Coronary artery (tissue), 2 donors: ENCODE measurements at regions not wholly inside any gene's neighbourhood (a gene's known extent, or its start where the extent isn't known, plus 50 kb on each side); places are given as distances from the start of the nearest gene placed in this dataset.

Experiments
- DNase-seq: peaks from one replicate; pipeline ENCODE4 v3.0.0-alpha.2; 2017; ENCODE audit warnings: low spot score
- H3K27ac ChIP-seq, 2 donors: fragments of 200-600 bp; sonication (generic); one replicate each; pipeline ENCODE4 v1.5.1; 2016 to 2019
- H3K4me3 ChIP-seq: fragments of 200-600 bp; sonication (generic); 2 replicates; pipeline ENCODE4 v1.5.1; 2016; ENCODE audit warnings: mild to moderate bottlenecking, moderate library complexity
- TF ChIP-seq, protein P1 (sequence below): fragments of 200-600 bp; sonication (generic); IDR thresholded peaks from one replicate; pipeline ENCODE4 v1.5.1; 2019; ENCODE audit warnings: antibody characterized with exemption

DNA sequence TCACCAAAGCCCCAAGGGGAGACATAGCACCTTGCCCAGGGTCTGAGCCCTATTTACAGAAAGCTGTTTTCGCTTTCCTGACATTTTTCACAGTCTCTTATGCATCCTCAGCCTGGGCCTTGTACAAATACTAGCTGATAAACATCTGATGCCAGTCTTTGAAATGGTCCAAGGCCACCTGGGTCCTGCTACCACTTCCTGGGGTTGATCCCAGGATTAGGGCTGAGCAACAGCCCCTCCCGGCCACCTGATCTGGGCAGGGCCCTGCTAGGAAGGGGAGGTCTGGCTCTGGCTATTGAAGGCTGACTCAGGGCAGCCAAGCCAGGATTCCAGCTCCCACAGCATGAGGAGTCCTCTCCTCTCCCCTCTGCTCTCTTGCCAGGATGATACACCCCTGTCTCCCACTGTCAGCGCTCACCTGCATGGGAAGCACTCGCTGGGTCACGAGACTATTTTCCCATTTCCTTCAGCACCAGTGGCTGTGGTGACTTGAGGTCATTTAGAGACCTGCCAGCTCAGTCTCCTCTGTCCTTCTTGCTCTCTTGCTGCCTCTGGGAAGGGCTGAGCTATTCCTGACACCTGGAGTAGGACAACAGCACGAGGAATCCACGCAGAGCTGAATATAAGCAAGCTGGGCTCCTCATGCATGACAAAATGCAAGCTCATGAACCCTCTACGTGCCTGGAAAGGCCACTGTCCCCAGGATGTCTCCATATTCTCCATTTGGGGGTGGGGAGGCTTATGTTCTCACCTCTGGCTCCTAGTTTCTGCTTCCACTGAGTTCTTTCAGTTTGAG is 53.0 kb upstream of the LGALSL start:
- H3K27ac ChIP-seq = no peak overlapping the region
- TF ChIP-seq, protein P1, sequence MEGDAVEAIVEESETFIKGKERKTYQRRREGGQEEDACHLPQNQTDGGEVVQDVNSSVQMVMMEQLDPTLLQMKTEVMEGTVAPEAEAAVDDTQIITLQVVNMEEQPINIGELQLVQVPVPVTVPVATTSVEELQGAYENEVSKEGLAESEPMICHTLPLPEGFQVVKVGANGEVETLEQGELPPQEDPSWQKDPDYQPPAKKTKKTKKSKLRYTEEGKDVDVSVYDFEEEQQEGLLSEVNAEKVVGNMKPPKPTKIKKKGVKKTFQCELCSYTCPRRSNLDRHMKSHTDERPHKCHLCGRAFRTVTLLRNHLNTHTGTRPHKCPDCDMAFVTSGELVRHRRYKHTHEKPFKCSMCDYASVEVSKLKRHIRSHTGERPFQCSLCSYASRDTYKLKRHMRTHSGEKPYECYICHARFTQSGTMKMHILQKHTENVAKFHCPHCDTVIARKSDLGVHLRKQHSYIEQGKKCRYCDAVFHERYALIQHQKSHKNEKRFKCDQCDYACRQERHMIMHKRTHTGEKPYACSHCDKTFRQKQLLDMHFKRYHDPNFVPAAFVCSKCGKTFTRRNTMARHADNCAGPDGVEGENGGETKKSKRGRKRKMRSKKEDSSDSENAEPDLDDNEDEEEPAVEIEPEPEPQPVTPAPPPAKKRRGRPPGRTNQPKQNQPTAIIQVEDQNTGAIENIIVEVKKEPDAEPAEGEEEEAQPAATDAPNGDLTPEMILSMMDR = no peak
- no peak overlapping the region for H3K4me3 ChIP-seq
- DNase-seq = no peak

DNA sequence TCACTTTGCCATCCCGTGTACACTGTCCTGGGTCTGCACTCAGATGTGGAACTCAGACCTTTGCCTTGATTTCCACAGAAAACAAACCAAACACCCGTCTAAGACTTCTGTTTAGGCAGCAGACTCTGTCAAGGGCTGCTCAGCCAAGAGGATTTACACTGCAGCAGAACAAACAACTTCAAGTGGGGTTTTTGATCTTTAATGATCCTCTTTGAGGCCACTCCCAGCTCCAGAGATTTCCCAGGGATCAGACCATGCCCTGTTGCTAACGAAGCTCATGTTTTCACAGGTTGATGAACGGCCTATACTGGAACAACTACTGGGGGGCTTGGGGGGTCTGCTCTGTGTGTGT is 52.5 kb upstream of the LGALSL start:
- TF ChIP-seq, protein P1 = no peak
- Histone ChIP-seq H3K4me3 (no peak overlapping the region), H3K27ac (no peak overlapping the region)
- no peak for DNase-seq

DNA sequence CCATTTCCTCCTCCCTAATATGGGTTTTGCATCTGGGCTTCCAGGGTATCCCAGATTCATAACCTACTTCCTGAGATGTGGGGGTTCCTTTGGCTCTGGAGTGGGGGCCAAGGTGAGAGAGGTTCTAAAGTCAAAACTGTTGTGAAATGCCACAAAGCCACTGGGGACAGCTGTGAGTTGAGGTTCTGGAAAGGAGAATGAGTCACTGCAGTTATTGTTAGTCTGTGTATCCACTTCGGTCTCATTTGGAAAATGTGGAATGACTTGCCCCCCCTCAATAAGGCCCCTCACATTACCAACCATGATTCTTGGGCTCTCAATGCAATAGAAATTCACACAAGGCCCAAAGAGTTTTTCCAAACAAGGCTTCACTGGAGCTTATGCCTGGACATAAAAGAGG is 51.1 kb upstream of the LGALSL start:
- no peak for DNase-seq
- Histone ChIP-seq H3K27ac (peak overlapping the region; percentile 87 to 90), H3K4me3 (no peak overlapping the region)
- TF ChIP-seq, protein P1 = no peak

DNA sequence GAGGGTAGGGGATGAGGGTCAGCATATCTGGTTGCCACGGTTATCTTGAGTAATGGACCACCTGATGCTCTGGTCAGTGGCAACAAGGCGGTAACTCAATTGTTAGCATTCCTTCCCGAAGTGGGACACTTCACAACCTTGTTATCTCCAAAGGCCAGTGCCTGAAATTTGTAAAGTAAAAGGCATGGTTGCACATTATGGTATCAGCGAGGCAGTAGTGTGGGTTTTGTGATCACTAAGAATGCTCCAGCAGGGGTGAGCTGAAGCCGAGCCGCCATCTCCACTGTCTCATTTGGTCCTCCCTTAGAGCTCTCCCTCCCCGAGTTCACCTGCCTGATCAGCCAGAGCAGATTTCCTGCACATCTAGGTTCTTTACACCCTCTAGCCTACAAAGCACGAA is 50.5 kb upstream of the LGALSL start:
- peak overlapping the region; percentile 47 for H3K4me3 ChIP-seq
- no peak for DNase-seq
- TF ChIP-seq, protein P1 = no peak
- peak overlapping the region; percentile 87 to 90 for H3K27ac ChIP-seq

DNA sequence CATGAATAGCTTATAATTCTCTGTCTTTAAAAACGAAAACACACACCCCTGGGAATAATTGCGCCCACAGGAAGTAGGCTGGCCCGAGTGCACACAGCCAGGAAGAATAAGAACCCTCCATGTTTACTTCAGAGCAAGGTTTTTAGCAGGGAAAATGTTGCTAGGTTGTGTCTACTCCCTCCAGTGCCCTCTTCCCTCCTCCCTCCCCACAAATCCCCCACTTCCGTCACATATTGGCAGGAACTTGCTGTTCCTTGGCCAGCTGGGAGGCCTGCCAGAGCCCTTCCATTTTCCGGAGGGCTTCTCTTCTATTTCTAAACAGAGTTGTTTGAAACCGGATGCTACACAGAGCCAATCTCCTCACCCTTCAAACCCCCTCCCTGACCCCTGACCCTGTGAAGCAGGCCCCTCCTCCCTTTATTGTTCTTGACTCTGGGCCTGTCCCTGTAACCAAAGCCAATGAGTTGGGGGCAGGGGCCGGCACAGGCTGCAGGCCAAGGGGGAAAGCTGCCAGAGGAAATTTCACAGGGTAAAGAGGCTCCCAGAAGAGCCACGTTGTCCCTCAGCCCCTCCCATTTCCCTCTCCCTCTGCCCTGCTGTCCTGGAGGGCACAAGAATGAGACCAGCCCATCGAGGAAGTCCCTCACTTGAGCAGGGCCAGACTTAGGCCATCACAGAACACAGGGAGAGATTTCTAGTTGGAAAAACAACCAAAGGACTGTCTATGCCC is 49.8 kb upstream of the LGALSL start:
- TF ChIP-seq, protein P1 = no peak
- peak; percentile 91 for DNase-seq
- Histone ChIP-seq H3K4me3 (peak overlapping the region; percentile 47), H3K27ac (peak overlapping the region; percentile 87 to 90)
